Stimulated activated CD8-positive, alpha-beta memory T cell treated with anti-CD3 and anti-CD28 coated beads, Interleukin-15, amount 100 ng/mL, for 1 hour (primary cell): ENCODE measurements at regions not wholly inside any gene's neighbourhood (a gene's known extent, or its start where the extent isn't known, plus 50 kb on each side); places are given as distances from the start of the nearest gene placed in this dataset.

Experiments
- DNase-seq: peaks from one replicate; pipeline ENCODE4 v3.0.0-alpha.2; 2020; ENCODE audit warnings: low read depth

GRCh38 chr1:221164029-221164428 is 284.8 kb downstream of the HLX start:
- no peak for DNase-seq

DNA sequence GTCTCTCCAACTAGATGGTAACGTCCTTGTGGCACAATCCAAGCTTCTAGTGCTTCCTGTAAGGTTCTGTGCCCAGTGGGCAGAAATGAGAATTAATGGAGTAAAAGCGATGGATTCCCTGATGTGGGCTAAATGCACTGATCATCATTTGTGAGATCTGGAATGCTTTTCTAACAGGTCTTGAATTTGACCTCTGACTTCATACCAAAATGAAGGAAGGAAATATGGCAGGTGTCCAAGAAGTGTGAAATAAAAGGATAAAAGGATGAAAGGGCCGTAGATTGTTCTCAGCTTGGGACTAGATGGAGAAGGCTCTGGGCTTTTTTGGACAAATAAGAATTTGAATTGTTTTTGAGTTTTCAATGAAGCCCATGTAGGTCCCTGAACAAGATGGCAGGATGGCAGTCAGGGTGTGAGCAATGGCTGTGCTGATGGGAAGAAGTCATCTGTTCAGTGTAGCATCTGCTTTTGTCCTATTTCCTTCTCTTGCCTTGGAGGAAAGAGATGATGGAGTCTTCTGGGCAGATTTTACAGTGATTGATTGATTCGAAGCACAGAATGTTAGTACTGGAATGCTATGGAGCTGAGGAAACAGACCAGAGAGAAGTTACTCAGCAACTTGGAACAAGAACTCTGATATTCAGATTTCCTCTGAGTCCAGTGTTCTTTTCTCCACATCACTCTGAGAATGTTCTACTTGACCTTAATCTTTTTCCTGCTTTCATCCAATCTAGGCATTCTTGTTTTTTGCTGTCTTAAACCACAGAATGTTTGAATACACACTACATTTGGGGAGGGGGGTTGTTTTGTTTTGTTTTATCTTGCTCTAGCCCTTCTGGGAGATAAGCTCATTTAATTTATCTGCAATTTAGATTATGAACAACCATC is 286.0 kb downstream of the HLX start:
- no peak for DNase-seq

GRCh38 chr1:221165839-221166500 is 286.7 kb downstream of the HLX start:
- no peak for DNase-seq

GRCh38 chr1:221166559-221167318 is 287.5 kb downstream of the HLX start:
- no peak for DNase-seq

DNA sequence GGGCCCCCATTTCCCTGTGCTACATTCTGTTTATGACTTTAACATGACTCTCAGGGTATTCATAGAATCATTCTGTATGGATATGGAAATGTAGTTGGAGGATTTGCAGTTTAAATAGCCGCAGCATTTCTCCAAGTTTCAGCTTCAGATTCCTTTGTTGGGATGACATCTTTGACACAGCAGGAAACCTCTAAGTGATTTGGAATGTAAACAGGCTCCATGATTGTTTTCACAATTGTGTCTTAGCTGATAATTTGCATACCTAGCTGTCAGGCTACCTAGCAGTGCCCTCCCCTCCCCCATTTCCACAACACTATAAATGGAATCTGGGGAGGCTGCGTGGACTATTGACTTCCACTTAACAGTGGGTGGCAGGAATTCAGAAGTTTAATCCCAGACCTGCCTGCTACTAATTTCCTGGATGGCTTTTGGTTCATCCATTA is 290.2 kb downstream of the HLX start:
- DNase-seq = no peak

- no peak for DNase-seq
Observed at GRCh38 chr1:221170171-221170570, 290.9 kb downstream of the HLX start.

DNA sequence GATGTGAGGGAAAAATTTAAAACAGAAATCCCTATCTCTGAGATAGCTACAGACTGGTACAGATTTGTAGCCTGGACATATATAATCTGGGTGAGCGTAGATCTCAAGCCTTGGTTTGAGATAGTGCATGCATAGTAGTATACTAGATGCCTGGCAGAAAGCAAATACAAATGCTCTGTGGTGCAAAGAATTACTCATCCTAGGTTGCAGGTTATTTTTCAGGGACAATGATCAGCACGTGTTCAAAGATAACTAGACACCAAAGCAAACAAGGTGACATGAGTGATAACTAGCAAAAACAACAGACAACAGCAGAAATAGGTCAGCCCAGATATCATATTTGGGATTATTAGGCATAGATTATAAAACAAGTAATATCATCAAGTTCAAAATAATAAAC is 292.5 kb downstream of the HLX start:
- DNase-seq = no peak

- no peak for DNase-seq
Observed at GRCh38 chr1:221172841-221173240, 293.6 kb downstream of the HLX start.

DNA sequence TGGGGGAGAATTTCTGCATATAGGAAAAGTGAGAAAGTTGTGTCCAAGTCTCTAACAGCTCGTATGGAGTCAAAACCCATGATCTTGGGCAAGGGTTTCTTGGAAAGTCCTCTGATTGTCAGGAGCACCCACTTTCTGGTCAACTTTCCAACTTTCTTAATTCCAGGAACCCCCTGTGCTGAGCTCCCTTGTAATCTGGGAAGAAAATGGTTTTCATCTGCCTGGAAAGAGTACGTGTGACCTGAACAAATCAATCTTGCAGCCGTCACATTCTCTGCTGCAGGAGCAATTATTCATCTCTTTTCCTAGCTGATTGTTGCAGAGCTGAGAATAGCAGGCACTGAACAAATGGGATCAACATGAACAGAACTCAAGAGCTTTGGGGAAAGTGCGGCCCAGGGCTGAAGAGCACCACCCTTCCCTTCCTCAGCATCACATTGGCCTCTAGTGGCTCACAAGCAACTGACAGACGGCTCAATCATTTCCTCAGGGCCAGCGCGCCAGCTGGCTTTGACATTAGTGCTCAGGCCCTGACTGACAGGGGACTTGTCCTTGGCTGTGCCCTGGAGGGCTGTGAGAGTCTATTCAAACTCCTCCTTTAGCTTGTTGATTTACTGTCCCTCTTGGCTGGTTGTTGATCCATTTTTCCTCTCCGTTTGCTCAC is 295.2 kb downstream of the HLX start:
- no peak for DNase-seq

- no peak for DNase-seq
Observed at GRCh38 chr1:221175249-221175648, 296.0 kb downstream of the HLX start.

DNA sequence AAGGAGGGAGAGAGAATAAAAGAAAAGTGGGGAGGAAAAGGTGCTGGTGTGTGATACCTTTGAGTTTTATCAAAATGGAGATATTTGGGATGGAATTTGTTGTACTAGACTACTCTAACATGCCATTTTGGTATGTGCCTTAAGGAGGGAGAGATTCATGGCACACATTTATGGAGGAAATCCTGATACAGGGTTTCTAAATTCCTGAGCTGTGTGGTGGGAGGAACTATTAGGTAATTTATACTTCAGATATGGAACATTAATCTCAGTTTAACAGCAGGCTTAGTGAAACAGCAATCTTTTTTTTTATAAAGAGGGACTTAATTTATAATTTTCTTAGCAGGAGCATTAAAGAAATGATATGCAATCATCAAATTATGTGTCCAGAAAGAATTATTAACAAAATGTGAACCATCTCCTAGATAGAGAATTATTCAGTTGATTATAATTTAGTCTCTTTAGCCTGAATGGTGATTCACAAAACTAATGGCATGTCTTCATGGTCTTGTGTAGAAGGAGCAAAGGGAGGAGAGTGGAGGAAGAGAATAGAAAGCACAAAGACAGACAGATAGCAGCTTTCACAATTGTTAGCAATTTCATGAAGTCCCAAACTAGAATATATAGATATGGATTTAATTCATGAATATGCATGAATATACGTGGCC is 301.6 kb downstream of the HLX start:
- no peak for DNase-seq

GRCh38 chr1:221182791-221183533 is 303.7 kb downstream of the HLX start:
- no peak for DNase-seq

DNA sequence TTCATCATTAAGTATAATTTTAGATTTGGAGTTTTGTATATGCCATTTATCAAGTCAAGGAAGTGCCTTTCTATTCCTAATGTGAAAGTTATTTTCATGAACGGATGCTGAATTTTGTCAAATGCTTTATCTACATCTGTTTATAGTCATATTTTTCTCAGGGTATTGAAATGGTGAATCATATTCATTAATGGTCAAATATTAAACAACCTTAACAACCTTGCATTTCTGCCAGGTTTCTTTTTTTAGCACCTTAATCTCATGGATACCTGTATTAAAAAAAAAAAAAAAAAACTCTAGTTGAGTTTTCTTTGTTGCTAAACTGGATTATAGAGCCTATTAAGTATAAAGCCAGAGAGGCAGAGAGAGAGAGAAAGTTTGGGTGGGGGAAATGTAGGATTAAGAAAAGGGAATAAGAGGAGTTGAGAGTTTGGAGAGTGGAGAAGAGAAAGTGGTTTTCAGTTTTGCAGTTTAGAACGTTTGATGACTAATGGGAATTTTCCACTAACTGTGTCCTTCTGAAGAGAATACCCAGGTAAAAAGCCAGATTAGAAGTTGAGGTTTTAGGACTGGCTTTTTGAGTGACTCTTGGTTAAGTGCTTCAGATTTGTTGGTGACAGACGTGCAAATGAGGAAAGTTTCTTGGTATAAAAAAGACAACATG is 305.0 kb downstream of the HLX start:
- DNase-seq = no peak

- DNase-seq = no peak
Observed at GRCh38 chr1:221187174-221187573, 307.9 kb downstream of the HLX start.

GRCh38 chr1:221188458-221188857 is 309.2 kb downstream of the HLX start:
- no peak for DNase-seq

GRCh38 chr1:221190249-221190648 is 311.0 kb downstream of the HLX start:
- DNase-seq = no peak

DNA sequence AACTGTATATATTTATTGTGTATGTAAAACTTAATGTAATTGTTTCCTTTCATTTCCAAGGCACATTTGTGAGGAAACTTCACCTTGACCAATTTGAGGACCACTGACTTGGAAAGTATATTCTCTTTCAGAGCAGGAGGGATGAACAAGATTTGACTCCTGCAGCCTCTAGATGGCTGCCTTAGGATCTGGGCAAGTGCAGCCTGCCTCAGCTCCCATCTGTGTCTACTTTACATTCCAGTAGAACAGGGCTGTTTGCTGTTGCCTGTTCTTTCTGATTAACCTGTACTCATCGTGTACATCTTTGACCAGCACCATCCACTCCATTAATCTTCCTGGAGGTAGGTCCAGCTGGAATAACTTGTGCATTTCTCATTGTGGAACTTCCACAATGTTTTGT is 312.8 kb downstream of the HLX start:
- no peak for DNase-seq

DNA sequence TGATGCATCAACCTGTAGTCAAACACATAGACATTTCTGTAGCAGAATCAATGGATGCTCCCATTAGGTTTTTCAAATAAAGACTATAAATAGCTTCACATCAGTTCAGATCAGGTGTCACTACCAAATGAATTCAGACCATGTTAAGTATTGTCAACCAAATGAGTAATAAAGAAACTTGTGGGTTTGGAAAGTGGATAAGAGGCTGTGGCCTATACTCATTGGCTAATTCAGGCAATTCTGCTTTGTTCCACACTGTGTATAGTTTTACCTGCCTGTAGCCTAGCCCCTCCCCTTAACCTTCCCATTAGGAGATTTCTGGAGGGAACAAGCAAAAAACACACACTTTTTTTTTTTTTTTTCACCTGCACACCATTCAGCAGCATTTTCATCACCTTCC is 321.2 kb downstream of the HLX start:
- DNase-seq = no peak

GRCh38 chr1:221201773-221202172 is 322.5 kb downstream of the HLX start:
- DNase-seq = no peak
